C1 segment of cervical spinal cord (tissue), 14 donors: ENCODE measurements at regions not wholly inside any gene's neighbourhood (a gene's known extent, or its start where the extent isn't known, plus 50 kb on each side); places are given as distances from the start of the nearest gene placed in this dataset.
A peak's percentile ranks its signal among the peaks of the same experiment; 100 is the strongest.
"Not testable (repeated sequence)": the region's sequence is repeated elsewhere in the genome, so short reads cannot be mapped to it uniquely, and the experiment has no call there.

ENCODE experiments used
- DNase-seq, 14 donors: peaks; one replicate each; lab custom pipeline; 2025; lab: John Stamatoyannopoulos, UW

GRCh38 chr3:147157631-147158030, 248.7 kb downstream of the ZIC4 start:
- no peak for DNase-seq

- DNase-seq = not testable (repeated sequence)
Measured at GRCh38 chr3:147154988-147155387, 251.4 kb downstream of the ZIC4 start.

DNA sequence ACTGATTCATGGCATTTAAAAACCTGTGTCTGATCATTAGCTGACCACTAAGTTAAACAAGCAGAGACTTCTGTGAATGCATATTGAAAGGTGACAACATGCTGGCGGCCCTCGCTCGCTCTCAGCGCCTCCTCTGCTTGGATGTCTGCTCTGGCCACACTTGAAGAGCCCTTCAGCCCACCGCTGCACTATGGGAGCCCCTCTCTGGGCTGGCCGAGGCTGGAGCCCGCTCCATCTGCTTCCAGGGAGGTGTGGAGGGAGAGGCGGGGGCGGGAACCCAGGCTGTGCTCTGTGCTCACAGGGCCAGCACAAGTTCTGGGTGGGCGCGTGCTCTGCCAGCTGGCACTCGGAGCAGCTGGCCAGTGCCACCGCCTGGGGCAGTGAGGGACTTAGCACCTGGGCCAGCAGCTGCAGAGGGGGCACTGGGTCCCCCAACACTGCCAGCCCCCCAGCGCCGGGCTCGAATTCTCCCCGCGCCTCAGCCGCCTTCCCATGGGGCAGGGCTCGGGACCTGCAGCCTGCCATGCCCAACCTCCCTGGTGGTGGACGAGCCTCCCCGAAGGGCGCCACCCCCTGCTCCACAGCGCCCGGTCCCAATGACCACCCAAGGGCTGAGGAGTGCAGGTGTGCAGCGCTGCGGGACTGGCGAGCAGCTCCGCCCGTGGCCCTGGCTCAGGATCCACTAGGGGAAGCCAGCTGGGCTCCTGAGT, 252.4 kb downstream of the ZIC4 start:
- no peak for DNase-seq

GRCh38 chr3:147152476-147152875, 253.9 kb downstream of the ZIC4 start:
- no peak for DNase-seq

DNA sequence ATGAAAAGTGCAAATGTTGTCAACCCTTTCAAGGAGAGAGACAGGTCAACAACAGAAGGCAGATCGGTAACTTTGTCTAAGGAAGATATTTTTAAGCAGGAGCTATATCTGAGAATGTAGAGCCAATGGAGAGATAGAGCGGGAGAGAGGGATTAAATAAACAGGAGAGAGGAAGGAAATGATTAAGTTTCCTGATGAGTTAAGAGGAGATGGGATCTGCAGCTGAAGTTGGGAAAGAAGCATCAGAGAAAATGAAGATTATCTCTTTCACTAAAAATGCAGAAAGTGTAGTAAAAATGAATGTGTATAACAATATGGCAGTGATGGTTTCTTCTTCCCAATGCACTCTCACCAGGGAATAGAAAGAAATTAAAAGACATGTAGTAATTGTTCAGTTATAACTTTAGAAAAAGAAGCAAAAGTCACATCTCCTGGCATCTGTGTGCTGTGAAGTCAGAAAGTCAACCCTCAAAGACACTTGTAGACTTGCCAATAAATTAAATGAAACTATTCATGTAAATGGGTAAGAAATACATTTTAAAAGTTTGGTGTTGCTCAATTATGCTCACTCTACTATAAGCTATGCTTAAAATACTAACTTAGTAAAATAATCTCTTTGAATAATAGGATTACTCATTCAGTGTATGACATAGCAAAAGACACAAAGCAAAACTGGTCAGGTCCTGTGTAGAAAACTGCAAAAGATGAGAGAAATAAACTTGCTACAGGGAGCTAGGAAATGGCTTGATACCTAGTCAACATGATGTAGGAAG, 264.6 kb downstream of the ZIC4 start:
- no peak for DNase-seq

DNA sequence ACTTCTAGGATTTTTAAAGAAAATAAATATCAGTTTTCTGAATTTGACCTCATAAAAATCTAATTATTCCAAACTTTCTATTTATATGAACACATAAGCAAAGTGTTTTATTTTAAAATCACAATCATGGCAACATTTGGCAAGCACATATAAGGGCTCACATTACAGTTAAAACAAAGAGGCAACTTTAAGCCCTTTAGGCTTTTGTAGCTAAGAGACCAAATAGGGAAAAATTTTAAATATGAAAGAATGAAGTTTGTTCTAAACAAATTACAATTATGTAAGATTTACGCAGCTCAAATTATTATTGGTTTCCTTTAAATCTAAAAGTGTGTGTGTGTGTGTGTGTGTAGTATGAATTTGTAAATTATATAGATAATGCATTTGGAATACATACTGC, 267.0 kb downstream of the ZIC4 start:
- no peak for DNase-seq

DNA sequence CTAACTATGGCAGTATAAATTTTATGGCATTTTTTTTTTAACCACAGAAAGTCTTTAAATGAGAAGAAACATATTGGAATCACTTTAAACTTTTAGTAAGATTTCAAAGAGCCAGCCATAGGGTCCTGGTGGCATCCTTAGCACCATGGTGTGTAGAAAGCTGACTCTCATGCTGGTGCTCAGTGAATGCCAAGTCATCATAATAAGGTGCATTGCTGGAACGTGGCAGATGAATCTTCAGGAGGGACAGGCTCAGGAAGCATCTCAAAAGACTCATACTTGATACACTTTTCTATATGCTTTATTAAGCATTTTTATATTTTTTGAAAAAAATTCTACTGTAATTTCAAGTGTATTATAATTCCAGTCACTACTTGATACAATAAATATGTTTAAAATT, 274.2 kb downstream of the ZIC4 start:
- no peak for DNase-seq

DNA sequence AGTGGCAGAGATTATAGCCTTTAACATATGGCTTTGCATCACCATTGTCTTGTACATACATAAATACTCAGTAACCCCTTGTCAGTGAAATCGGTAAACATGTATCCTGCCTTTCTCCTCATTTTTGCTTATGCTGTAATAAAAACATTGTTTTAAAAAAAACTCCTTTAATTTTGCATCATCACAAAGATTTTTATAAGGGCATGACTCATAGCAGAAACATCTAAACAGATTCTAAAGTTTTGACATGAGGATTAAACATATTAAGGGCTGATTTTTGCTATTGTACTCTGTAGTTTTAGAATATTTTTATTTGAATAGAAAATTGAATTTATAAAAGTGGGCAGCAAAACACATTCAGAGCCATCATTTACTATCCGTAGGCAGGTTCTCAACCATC, 275.9 kb downstream of the ZIC4 start:
- DNase-seq = no peak

GRCh38 chr3:147129665-147130064, 276.7 kb downstream of the ZIC4 start:
- DNase-seq = no peak

DNA sequence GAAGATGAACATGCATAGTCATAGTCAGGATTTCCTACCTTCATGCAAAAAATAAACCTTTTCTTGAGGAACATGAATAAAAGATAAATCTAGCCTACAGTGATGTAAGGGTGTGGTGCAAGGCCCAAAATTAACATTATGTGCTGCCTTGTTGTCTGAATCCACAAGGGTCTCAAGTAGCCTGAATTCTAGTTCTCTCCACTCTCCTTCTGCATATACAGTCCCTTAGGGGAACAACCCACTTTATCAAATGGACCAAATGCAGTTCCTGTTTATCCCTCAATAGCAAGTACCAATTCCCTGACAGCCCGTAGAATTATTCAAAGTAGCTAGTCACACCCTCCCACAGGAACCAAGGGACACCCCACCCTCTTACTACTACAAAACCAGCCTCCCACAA, 284.0 kb downstream of the ZIC4 start:
- DNase-seq = no peak

DNA sequence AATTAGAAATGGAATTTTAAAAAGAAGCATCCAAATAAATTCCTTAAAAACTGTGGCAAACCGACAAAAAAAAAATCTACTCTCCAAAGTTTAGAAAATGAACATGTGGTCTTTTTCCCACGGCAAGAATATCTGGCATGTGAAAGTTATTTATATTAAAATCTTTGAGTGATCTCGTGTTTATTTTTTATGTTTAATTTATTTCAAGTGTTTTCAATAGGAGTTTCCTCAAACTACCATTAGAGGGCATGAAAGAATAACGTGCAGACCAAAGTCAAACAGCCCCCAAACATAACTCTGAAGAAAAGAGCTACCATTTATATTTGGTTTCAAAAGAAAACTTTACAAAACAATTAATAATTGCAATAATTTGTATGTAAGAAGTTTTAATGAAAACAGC, 286.4 kb downstream of the ZIC4 start:
- peak in 1 of 14 donors; percentile 55 for DNase-seq

DNA sequence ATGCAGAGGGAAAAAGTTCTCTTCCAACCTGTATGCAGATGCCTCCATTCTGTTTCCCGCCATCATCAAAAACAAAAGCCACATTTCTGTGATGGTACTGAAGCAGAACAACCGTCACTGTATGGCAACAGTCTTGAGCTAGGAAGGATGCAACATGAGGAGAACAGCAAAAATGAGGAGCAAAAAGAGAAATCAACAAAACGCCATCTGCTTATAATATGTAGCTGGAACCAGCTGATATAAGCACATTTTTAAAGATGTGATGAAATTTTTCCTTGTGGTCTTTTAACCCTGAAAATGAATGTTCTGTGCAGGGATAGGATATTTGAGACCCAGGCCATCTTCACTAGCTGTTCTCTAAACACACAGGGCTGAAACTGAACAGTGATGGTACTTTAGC, 287.0 kb downstream of the ZIC4 start:
- DNase-seq = peak in 1 of 14 donors; percentile 68

GRCh38 chr3:147118611-147119010, 287.7 kb downstream of the ZIC4 start:
- peak in 1 of 14 donors; percentile 61 for DNase-seq

DNA sequence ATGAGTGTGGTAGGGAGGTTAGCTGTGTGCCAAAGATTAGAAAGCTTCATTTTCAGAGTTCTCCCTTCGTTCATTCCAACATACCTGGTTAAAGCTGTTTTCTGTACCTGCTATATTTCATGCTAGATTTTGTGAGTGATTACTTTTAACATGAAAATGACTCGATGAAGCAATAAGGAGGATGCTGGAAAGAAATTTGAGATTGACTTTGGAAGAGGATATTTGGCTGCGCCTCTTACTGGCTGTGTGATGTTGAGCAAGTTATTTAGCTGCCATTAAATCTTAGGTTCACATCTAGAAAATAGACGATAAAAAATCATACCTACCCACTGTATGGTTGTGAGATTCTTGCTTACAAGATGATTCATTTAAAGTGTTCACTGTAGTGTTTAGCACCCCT, 288.7 kb downstream of the ZIC4 start:
- DNase-seq = peak in 1 of 14 donors; percentile 57

- peak in 1 of 14 donors; percentile 34 for DNase-seq
Measured at GRCh38 chr3:147113293-147114044, 292.9 kb downstream of the ZIC4 start.

DNA sequence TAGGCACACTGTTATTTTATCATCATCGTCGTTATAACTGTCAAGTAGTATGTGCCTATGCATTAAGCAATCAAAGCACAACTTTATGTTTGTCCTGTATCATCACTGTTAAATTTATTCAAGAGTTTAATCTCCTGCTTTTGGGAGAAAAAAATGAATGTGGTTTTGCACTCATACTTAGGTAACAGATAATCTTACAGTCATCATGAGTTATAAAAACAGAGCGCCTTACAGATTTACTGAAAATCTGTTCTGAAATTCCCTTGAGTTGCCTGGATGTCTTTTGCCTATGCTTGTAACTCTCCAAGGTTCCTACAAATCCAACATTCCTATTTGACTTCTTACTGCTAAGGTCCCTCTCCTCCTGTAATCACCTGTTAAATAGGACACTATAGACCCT, 307.3 kb downstream of the ZIC4 start:
- DNase-seq = no peak

DNA sequence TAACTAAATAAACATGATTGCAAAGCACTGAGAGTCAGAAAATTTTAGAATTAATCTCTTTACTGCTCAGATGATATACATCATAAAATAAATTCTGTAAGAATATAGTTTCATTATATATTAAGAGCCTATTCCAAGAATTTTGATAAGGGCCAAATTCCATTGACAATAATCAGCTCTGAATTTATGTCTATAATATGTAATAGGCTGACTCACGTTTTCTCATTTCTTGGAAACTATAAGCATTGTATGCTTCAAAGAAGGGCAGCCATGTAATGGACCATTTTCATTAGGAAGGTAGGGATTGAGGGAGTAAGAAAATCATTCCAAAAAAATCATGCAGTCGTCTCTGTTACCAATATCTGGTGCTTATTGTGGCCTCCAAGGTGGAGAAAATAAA, 315.9 kb downstream of the ZIC4 start:
- DNase-seq = no peak

GRCh38 chr3:147089286-147089685, 317.1 kb downstream of the ZIC4 start:
- DNase-seq = peak in 1 of 14 donors; percentile 56

DNA sequence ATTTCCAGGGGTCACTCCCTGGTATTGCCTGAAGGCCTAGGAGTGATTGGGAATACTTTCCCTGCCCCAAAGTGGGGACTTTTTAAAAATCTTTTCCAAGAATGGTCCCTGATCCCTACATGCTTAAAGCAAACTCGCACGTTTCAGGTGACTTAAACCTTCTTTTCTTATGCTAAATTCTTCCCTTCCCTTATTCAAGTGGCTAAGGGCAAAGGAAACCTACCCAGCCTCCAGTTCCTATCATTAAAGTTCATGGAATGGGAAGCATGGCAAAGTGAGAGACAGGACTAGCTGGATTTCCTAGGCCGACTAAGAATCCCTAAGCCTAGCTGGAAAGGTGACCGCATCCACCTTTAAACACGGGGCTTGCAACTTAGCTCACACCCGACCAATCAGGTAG, 346.8 kb downstream of the ZIC4 start:
- DNase-seq = not testable (repeated sequence)

GRCh38 chr3:147049821-147050220, 356.5 kb downstream of the ZIC4 start:
- peak in 1 of 14 donors; percentile 60 for DNase-seq

DNA sequence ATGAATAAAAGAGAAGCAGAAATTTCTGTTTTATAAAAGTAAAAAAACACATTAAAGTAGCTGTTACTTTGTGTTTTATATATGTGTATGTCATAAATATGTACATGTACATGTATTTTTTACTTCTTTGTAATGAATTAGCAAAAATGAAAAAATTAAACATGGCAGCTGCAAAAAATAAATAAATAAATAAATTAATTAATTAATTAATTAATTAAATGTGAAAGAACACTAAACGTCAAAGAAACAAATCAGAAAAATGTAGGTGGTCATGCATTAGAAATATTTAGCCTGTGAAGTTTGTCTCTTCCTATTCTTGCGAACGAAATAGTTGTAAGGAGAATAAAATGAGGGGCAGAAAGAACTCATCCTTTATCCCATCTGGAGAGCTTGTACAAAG, 357.0 kb downstream of the ZIC4 start:
- DNase-seq = no peak

DNA sequence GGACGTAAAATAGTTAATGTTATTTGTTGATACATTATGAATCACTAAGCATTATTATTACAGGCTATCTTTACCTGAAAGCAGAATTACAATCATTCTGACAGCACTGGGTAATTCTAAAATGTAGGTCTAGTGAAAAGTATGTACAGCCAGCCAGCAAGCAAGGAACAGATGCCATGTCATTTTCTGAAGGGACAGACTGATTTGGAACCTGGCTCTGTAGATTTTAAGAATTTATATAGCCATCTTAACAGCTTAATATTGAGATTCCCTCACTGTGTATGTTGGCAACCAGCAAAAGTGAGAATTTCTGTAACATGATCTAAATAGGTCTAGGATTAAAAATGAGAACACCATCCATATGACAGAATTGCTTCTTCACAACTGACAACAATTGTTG, 359.4 kb downstream of the ZIC4 start:
- peak in 1 of 14 donors; percentile 68 for DNase-seq
